Body of pancreas (tissue), 4 donors: ENCODE measurements at regions not wholly inside any gene's neighbourhood (a gene's known extent, or its start where the extent isn't known, plus 50 kb on each side); places are given as distances from the start of the nearest gene placed in this dataset.

Experiments used
- CTCF ChIP-seq, 7 experiments: fragments of 450-650 bp in 4 of 7; fragments of 200-600 bp in 3 of 7; sonication (generic) in 3 of 7; IDR thresholded peaks; one replicate each; pipeline ENCODE4 v1.5.1; 2016 to 2019; ENCODE audit warnings: antibody characterized with exemption in 7 of 7
- POLR2A ChIP-seq, 3 donors: fragments of 450-650 bp; IDR thresholded peaks; one replicate each; pipeline ENCODE4 v1.6.1; 2016; ENCODE audit warnings: antibody characterized with exemption in 3 of 3, mild to moderate bottlenecking in 2 of 3

GRCh38 chr14:101407328-101407727 lies 154.0 kb upstream of the DIO3 start:
- TF ChIP-seq CTCF (IDR thresholded peaks at IDR 0.05) (no peak), POLR2A (IDR thresholded peaks at IDR 0.05) (no peak)
